ENCODE measurements at regions not wholly inside any gene's neighbourhood (a gene's known extent, or its start where the extent isn't known, plus 50 kb on each side); places are given as distances from the start of the nearest gene placed in this dataset.

GRCh38 chr1:81585371-81585770 lies 215.4 kb upstream of the ADGRL2 start:
- TF ChIP-seq, protein P1, sequence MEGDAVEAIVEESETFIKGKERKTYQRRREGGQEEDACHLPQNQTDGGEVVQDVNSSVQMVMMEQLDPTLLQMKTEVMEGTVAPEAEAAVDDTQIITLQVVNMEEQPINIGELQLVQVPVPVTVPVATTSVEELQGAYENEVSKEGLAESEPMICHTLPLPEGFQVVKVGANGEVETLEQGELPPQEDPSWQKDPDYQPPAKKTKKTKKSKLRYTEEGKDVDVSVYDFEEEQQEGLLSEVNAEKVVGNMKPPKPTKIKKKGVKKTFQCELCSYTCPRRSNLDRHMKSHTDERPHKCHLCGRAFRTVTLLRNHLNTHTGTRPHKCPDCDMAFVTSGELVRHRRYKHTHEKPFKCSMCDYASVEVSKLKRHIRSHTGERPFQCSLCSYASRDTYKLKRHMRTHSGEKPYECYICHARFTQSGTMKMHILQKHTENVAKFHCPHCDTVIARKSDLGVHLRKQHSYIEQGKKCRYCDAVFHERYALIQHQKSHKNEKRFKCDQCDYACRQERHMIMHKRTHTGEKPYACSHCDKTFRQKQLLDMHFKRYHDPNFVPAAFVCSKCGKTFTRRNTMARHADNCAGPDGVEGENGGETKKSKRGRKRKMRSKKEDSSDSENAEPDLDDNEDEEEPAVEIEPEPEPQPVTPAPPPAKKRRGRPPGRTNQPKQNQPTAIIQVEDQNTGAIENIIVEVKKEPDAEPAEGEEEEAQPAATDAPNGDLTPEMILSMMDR (IDR thresholded peaks at IDR 0.05): no peak
- H3K9me3 Mint-ChIP-seq: no peaks in the 10 kb centered on the region
- H3K27ac Mint-ChIP-seq: no peak overlapping the region
- CTCF ChIA-PET: no interaction called here
- DNase-seq: no peak
- ATAC-seq (ENCODE audit: low read depth): no peak
- no peaks in the 10 kb centered on the region for H3K36me3 Mint-ChIP-seq (ENCODE audit: low read depth)
- no peaks in the 10 kb centered on the region for H3K4me1 Mint-ChIP-seq
- intact Hi-C loops (cut with micrococcal nuclease): no loop called here
- no peak overlapping the region for H3K4me3 Mint-ChIP-seq
- no peaks in the 10 kb centered on the region for H3K27me3 Mint-ChIP-seq
- POLR2A ChIA-PET: no interaction called here

DNA sequence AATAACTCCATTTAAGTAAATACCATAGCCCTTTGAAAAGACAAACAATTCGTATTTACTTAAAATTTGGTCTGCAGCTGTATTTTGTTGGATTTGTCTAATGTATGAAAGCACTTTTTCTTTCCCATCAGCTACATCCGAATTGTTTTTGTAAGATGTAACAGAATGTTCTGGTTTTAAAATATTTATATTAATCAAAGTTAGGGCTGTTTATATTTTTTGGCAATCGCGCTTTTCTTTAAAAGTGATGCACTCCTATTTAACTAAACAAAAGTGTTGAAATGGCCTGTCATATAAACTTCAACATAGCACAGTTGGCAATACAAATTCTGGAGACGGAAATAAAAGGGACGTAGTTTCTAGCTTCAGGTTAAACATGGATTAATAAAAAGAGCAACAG lies 216.3 kb upstream of the ADGRL2 start:
- CTCF ChIA-PET: no interaction called here

DNA sequence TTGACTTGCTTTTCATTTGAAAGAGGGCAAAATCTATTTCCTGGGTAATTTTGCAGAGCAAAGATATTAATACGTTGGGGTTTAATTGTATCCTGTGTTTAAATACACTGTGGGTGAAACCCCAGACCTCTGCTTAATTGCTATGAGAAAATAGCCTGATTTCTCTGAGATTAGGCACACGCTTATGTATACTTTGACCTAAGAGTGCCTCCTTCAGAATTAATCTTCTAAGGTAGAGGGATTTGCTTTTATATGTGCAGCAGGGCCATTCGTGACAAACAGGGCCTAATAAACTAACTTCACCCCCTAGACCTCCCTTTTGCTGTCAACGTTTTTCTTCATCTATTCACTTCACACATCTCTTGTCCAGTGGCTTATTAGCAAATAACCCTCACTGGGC lies 216.9 kb upstream of the ADGRL2 start:
- Mint-ChIP-seq H3K36me3 (ENCODE audit: low read depth) (no peaks in the 10 kb centered on the region), H3K4me3 (no peak overlapping the region), H3K4me1 (no peaks in the 10 kb centered on the region), H3K9me3 (no peaks in the 10 kb centered on the region), H3K27ac (no peak overlapping the region), H3K27me3 (no peaks in the 10 kb centered on the region)
- TF ChIP-seq, protein P1 (IDR thresholded peaks at IDR 0.05): no peak
- intact Hi-C loops (cut with micrococcal nuclease): no loop called here
- ATAC-seq (ENCODE audit: low read depth) (no peak), DNase-seq (no peak)
- ChIA-PET POLR2A (no interaction called here), CTCF (no interaction called here)

More for the DNA sequence above, 216.3 kb upstream of the ADGRL2 start:
- Mint-ChIP-seq H3K27ac (no peak overlapping the region), H3K4me3 (no peak overlapping the region), H3K4me1 (no peaks in the 10 kb centered on the region), H3K9me3 (no peaks in the 10 kb centered on the region), H3K36me3 (ENCODE audit: low read depth) (no peaks in the 10 kb centered on the region), H3K27me3 (no peaks in the 10 kb centered on the region)
- DNase-seq (no peak), ATAC-seq (ENCODE audit: low read depth) (no peak)
- TF ChIP-seq, protein P1 (IDR thresholded peaks at IDR 0.05): no peak
- POLR2A ChIA-PET: no interaction called here
- intact Hi-C loops (cut with micrococcal nuclease): no loop called here

DNA sequence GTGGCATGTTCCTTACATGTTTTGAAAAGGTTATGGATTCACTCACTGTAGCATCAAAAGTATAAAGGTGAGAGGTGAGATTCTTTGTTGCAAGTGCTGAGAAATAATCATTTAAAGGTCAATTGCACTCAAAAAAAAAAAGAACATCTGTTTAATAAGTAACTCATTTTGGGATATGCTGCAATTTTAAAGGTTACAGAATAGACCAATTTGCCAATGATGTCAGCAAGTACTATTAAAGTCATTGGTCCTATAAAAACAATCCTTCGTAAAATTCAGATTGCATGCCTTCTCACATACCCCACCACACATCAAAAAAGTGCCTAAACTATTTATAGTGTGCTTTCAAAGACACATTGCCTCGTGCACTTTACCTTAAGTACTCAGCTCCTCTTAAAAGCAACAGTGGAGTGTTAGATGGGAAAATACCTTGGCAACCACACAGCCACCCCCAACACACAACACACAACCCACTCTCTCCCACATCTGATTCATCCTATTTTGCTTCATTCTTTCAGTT lies 218.2 kb upstream of the ADGRL2 start:
- Mint-ChIP-seq H3K4me1 (no peaks in the 10 kb centered on the region), H3K27ac (no peak overlapping the region), H3K9me3 (no peaks in the 10 kb centered on the region), H3K4me3 (no peak overlapping the region), H3K27me3 (no peaks in the 10 kb centered on the region), H3K36me3 (ENCODE audit: low read depth) (no peaks in the 10 kb centered on the region)
- TF ChIP-seq, protein P1 (IDR thresholded peaks at IDR 0.05): no peak
- POLR2A ChIA-PET: no interaction called here
- ATAC-seq (ENCODE audit: low read depth) (no peak), DNase-seq (no peak)
- CTCF ChIA-PET: no interaction called here
- intact Hi-C loops (cut with micrococcal nuclease): no loop called here

DNA sequence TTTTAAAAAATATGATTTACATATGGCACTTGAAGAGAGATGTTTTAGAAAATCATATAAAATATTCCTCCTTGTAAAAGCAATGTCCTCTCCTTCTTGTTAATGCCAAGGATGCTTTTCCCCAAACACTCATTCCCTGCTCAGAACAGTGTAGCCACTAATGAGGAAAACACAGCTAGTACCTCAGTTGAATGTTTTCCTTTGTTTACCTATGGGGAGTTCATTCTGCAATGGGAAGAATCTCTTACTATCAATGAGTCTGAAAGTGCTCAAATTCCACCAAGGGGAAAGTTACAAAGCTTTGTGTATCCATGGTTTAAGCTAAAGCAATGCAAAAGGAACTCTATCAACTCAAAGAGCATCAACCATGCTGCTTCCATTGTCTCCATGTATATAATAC lies 221.9 kb upstream of the ADGRL2 start:
- intact Hi-C loops (cut with micrococcal nuclease): no loop called here
- ATAC-seq (ENCODE audit: low read depth): no peak
- Mint-ChIP-seq H3K9me3 (no peaks in the 10 kb centered on the region), H3K36me3 (ENCODE audit: low read depth) (no peaks in the 10 kb centered on the region), H3K27ac (no peak overlapping the region), H3K27me3 (no peaks in the 10 kb centered on the region), H3K4me3 (no peak overlapping the region), H3K4me1 (no peaks in the 10 kb centered on the region)
- TF ChIP-seq, protein P1 (IDR thresholded peaks at IDR 0.05): no peak
- ChIA-PET CTCF (no interaction called here), POLR2A (no interaction called here)
- DNase-seq: no peak
